CD4-positive, alpha-beta T cell treated with Interleukin-17A for 1 hour (primary cell): ENCODE measurements at regions not wholly inside any gene's neighbourhood (a gene's known extent, or its start where the extent isn't known, plus 50 kb on each side); places are given as distances from the start of the nearest gene placed in this dataset.
"Not testable (repeated sequence)": the region's sequence is repeated elsewhere in the genome, so short reads cannot be mapped to it uniquely, and the experiment has no call there.

Experiments
- DNase-seq: peaks from one replicate; pipeline ENCODE4 v3.0.0-alpha.2; 2020

GRCh38 chr13:80727321-80727975 lies 386.5 kb upstream of the SPRY2 start:
- DNase-seq: no peak

- no peak for DNase-seq
Observed at GRCh38 chr13:80726868-80727267, 385.9 kb upstream of the SPRY2 start.

GRCh38 chr13:80721689-80722088 lies 380.8 kb upstream of the SPRY2 start:
- DNase-seq: no peak

- no peak for DNase-seq
Observed at GRCh38 chr13:80718970-80719369, 378.0 kb upstream of the SPRY2 start.

GRCh38 chr13:80717776-80718175 lies 376.9 kb upstream of the SPRY2 start:
- DNase-seq: no peak

GRCh38 chr13:80716610-80717081 lies 375.7 kb upstream of the SPRY2 start:
- DNase-seq: no peak

GRCh38 chr13:80712026-80712425 lies 371.1 kb upstream of the SPRY2 start:
- no peak for DNase-seq

GRCh38 chr13:80708791-80709190 lies 367.9 kb upstream of the SPRY2 start:
- DNase-seq: no peak

GRCh38 chr13:80707000-80707983 lies 366.4 kb upstream of the SPRY2 start:
- no peak for DNase-seq

- DNase-seq: no peak
Observed at GRCh38 chr13:80706164-80706471, 365.2 kb upstream of the SPRY2 start.

- DNase-seq: no peak
Observed at GRCh38 chr13:80705371-80706163, 364.6 kb upstream of the SPRY2 start.

GRCh38 chr13:80704369-80704768 lies 363.4 kb upstream of the SPRY2 start:
- DNase-seq: no peak

GRCh38 chr13:80695841-80696240 lies 354.9 kb upstream of the SPRY2 start:
- DNase-seq: no peak

- not testable (repeated sequence) for DNase-seq
Observed at GRCh38 chr13:80691814-80692213, 350.9 kb upstream of the SPRY2 start.

GRCh38 chr13:80690208-80690607 lies 349.3 kb upstream of the SPRY2 start:
- no peak for DNase-seq

GRCh38 chr13:80688593-80688992 lies 347.7 kb upstream of the SPRY2 start:
- DNase-seq: no peak

- no peak for DNase-seq
Observed at GRCh38 chr13:80685942-80686341, 345.0 kb upstream of the SPRY2 start.

- no peak for DNase-seq
Observed at GRCh38 chr13:80684217-80684991, 343.5 kb upstream of the SPRY2 start.

- DNase-seq: no peak
Observed at GRCh38 chr13:80680786-80681366, 339.9 kb upstream of the SPRY2 start.

- no peak for DNase-seq
Observed at GRCh38 chr13:80679423-80679822, 338.5 kb upstream of the SPRY2 start.

- DNase-seq: no peak
Observed at GRCh38 chr13:80677227-80677626, 336.3 kb upstream of the SPRY2 start.

- not testable (repeated sequence) for DNase-seq
Observed at GRCh38 chr13:80675442-80675841, 334.5 kb upstream of the SPRY2 start.
